ENCODE measurements at regions not wholly inside any gene's neighbourhood (a gene's known extent, or its start where the extent isn't known, plus 50 kb on each side); places are given as distances from the start of the nearest gene placed in this dataset.
"Not testable (repeated sequence)": the region's sequence is repeated elsewhere in the genome, so short reads cannot be mapped to it uniquely, and the experiment has no call there.

DNA sequence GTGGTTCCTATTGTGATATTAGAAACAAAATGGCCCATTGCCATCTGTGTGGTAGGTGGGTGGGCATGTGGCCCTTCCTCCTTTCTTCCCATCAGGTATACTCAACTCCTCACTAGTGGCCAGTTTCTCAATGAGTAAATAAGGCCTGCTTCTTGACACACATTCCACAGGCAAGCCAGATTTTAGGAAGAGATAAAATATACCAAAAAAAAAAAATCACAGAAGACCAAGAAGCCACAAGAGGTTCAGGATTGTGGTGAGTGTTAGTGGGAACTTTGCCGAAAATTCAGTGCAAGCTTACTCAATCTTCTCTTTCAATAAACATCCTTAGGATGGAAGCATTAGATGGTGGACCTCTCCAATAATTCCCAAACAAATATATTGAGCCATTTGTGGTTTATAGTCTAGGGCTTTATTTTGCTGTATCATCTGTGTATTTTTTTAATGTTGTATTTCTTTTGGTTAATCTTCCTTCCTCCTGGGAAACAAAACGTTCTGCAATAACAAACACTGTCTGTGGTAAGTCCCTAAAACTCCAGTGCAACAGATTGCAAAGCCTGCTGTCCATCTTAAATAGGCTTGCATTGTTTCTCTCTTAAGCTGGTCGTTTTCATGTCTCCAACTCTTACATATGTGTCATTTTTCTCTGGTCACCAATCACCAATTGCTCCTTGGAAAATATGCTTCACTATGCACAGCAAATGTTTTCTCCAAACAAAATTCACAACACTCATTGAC is 289.9 kb upstream of the KITLG start:
- no peak for DNase-seq

DNA sequence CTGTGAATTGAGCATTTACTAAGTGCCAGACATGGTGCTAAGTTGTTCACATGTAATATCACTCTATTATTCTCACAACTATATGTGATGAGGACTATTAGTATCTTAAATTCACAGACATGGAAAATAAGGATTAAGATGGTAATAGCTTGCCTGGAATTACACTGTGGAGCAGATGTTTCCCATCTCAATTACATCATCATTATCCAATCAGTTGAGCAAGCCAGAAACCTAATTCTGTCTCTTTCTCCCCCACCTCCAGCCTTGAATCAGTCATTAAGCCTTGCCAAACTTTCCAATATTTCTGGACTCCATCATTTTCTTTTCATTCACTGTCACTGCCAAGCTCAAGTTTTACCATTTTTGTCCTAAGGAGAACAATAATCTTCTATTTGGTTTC is 287.8 kb upstream of the KITLG start:
- no peak for DNase-seq

DNA sequence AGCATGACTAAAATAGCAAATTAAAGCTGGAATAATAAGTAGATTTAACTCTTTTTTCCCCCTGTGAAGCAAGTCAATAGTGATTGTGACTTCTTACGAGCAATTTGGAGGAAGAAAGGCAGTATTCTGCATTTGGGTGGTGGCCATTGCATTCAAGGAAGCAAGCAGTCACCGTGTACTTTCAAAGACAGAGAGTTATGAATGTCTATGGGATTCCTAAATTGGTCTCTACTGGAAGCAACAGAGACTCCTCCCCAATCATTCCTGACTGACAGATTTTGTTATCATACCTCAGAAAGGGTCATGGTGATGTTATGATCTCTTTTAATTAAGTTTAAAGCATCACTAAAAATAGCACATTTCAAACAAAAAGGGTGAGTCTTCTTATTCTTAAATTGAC is 287.2 kb upstream of the KITLG start:
- no peak for DNase-seq

DNA sequence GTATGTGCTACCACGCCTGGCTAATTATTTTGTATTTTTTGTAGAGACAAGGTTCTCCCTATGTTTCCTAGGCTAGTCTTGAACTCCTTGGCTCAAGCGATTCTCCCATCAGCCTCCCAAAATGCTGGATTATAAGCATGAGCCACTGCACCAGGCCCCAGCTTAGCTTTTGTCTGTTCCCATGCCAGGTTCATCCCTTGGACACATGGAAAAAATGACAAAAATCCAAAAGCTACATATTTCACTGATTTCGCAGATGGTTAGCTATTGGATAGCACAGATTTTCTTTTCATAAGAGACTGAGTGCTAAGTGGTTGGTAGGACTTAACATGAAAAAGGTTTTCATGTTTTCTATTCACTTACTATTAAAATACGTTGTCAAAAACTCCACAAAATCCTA is 286.6 kb upstream of the KITLG start:
- DNase-seq = no peak

DNA sequence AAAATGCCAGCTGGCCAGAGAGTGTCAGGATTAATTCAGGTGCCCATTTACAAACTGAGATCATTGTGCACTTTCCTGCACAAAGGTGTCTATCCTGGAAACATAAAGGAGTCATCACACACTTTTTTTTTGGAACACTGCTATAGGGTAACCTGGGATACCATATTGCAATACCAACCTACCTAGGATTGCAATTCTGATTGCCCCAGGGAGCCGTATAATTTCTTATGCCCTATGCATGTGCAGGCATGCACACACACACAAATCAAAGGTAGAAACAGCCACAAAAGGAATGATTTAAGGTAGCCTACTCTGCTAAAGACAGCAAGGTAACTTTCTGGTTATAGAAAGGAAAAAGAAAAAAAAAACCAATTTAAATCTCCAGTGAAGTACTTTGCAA is 285.3 kb upstream of the KITLG start:
- no peak for DNase-seq

GRCh38 chr12:88860851-88861250 is 280.6 kb upstream of the KITLG start:
- DNase-seq = no peak

GRCh38 chr12:88856201-88856600 is 275.9 kb upstream of the KITLG start:
- no peak for DNase-seq

DNA sequence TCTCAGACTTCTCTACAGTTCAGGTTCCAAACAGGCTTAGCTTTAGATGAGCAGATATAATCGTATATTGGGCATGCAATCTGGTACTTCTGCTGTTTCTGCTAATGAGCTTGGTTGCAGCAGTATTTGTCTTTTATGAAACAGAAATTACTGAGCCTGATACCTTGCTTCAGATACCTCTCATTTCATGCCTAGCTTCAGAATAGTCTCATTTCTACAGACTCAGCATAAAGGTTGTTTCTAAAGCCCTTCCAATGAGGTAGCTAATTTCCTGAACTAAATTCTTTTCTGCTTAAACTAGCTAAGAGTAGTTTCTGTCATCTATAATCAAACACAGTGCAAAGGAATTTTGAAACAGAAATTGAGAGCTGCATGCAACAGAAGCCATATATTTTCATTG is 275.0 kb upstream of the KITLG start:
- no peak for DNase-seq

- no peak for DNase-seq
Measured at GRCh38 chr12:88854260-88854659, 274.0 kb upstream of the KITLG start.

DNA sequence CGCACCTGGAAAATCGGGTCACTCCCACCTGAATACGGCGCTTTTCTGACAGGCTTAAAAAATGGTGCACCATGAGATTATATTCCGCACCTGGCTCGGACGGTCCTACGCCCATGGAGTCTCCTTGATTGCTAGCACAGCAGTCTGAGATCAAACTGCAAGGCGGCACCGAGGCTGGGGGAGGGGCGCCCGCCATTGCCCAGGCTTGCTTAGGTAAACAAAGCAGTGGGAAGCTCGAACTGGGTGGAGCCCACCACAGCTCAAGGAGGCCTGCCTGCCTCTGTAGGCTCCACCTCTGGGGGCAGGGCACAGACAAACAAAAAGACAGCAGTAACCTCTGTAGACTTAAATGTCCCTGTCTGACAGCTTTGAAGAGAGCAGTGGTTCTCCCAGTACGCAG is 267.0 kb upstream of the KITLG start:
- DNase-seq = not testable (repeated sequence)

GRCh38 chr12:88844426-88844825 is 264.2 kb upstream of the KITLG start:
- DNase-seq = no peak

- DNase-seq = no peak
Measured at GRCh38 chr12:88842314-88842713, 262.0 kb upstream of the KITLG start.

GRCh38 chr12:88839486-88839885 is 259.2 kb upstream of the KITLG start:
- no peak for DNase-seq

DNA sequence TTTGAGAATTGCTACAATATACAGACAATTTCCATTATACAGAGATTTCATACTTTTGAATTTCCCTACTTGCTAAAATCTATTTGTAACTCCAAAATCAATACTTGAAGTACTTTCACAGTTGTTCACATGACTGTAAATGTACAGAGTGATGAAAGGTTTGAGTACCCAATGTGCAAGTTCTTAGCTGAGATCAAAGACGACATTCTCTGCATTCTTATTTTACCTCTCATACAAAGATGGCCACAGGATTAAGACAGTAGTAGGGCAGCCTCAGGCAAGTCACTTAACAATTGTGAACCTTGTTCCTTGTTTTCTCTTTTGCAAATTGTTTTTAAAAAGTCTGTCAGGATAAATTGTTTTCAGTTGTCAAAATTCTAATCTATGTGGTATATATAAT is 255.9 kb upstream of the KITLG start:
- no peak for DNase-seq

GRCh38 chr12:88834226-88834625 is 254.0 kb upstream of the KITLG start:
- DNase-seq = no peak

- no peak for DNase-seq
Measured at GRCh38 chr12:88833641-88834116, 253.4 kb upstream of the KITLG start.

DNA sequence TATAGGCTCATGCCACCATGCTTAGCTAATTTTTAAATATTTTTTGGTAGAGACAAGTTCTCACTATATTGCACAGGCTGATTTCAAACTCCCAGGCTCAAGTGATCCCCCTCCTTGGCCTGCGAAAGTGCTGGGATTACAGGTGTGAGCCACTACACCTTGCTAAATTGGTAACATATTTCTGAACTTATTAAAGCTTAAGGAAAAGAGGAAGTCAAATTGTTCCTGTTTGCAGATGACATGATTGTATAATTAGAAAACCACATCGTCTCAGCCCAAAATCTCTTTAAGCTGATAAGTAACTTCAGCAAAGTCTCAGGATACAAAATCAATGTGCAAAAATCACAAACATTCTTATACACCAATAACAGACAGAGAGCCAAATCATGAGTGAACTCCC is 248.3 kb upstream of the KITLG start:
- DNase-seq = not testable (repeated sequence)

DNA sequence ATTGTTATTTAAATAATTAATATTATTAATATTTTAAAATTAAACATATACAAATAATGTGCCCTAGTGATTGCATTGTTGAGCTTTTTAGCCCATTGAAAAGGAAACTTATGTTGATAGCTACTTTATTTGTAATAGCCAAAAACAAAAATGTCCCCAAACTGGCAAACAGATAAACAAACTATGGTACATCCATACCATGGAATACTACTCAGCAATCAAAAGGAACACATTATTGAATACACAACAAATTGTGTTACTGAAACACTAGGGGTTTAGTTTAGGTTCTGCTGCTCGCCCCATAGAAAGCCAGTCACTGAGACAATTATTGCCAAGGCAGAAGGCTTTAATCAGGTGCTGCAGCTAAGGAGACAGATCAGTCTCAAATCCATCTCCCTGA is 239.7 kb upstream of the KITLG start:
- no peak for DNase-seq

- no peak for DNase-seq
Measured at GRCh38 chr12:88816201-88816600, 235.9 kb upstream of the KITLG start.

DNA sequence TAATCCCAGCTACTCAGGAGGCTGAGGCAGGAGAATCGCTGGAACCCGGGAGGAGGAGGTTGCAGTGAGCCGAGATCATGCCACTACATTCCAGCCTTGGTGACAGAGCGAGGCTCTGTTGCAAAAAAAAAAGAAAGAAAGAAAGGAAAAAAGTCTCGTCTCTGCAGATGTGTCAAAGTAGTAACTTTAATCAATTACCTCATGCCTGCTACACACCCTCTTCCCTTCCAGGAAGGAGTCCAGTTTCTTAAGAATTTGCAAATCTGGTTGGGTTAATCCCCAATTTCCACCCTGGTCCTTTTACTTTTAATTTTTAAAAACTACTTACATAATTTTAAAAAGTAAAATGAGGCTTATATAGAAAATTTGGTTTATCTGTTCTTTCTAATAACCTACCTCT is 234.5 kb upstream of the KITLG start:
- DNase-seq = no peak

DNA sequence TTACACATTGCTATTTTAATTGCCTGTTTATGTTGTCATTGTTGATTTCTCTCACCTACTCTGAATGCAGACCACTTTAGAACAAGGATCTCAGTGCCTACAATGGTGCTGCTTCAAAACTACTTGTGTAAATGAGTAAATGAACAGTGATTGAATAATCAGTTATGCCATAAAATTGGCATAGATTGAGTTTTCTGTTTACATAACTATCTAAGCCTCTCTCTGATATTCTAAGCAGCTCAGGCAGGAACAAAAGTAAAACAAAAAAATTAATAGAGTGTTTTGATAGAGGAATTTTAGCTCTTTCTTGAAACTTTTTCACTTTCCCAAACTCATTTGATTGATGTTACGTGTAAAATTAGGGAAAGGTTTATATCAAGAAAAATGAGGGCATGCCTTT is 232.3 kb upstream of the KITLG start:
- no peak for DNase-seq

GRCh38 chr12:88810806-88811205 is 230.5 kb upstream of the KITLG start:
- no peak for DNase-seq

GRCh38 chr12:88809841-88810240 is 229.6 kb upstream of the KITLG start:
- DNase-seq = not testable (repeated sequence)

DNA sequence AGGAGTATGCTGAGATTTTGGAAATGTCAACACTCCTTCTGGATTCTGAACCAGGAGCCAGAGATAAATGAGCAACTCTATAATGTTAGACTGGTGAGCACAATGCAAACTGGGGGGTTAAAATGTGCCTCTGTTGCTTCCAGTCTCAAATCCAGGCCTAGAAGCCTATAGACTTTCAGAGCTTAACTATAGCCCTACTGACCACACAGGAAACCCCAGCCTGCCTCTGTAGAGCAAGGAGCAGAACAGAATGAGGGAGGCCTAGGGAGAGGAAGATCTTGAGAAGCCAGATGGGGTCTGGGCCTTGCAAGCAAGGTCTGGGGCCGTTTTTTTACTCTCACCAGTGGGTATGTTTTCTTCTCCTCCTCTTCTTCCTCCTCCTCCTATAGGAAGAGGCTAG is 225.4 kb upstream of the KITLG start:
- DNase-seq = no peak

- DNase-seq = no peak
Measured at GRCh38 chr12:88805286-88805685, 225.0 kb upstream of the KITLG start.

All from NCI-H187 treated with DMSO at 0.1 percent for 48 hours (cell line).